ENCODE measurements at regions not wholly inside any gene's neighbourhood (a gene's known extent, or its start where the extent isn't known, plus 50 kb on each side); places are given as distances from the start of the nearest gene placed in this dataset.

DNA sequence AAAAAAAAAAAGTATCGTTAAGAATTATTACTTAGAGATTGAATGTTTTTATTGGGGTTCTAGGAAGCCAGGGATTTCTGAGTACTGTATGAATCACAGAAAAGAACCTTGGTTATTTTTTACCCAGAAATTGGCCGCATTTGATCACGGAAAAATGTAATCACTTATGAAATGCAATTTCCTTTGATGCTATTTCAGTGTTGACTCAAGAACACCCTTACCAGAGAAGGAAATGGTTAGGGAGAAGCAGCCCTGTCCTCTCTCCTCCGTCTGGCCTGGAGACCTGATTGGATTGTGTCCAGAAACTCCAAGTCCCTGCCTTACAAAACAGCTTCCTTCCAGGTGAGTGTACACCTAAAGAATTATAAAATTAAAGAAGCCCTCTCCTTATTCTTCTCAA lies 116.7 kb downstream of the MED10 start:
- no peak overlapping the region for H3K4me3 Mint-ChIP-seq
- TF ChIP-seq, protein P1, sequence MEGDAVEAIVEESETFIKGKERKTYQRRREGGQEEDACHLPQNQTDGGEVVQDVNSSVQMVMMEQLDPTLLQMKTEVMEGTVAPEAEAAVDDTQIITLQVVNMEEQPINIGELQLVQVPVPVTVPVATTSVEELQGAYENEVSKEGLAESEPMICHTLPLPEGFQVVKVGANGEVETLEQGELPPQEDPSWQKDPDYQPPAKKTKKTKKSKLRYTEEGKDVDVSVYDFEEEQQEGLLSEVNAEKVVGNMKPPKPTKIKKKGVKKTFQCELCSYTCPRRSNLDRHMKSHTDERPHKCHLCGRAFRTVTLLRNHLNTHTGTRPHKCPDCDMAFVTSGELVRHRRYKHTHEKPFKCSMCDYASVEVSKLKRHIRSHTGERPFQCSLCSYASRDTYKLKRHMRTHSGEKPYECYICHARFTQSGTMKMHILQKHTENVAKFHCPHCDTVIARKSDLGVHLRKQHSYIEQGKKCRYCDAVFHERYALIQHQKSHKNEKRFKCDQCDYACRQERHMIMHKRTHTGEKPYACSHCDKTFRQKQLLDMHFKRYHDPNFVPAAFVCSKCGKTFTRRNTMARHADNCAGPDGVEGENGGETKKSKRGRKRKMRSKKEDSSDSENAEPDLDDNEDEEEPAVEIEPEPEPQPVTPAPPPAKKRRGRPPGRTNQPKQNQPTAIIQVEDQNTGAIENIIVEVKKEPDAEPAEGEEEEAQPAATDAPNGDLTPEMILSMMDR (conservative IDR thresholded peaks at IDR 0.05) = no peak
- peaks cover 17% of the 10 kb centered on the region for H3K27me3 Mint-ChIP-seq (ENCODE audit: insufficient read depth)
- no peak for DNase-seq
- Histone ChIP-seq H3K4me3 (ENCODE audit: low read length) (no peak overlapping the region), H3K27me3 (ENCODE audit: control insufficient read depth, insufficient read depth, low read length, poor library complexity, severe bottlenecking) (no peaks in the 10 kb centered on the region), H3K9ac (ENCODE audit: extremely low read depth, low read length, poor library complexity, severe bottlenecking) (no peak overlapping the region), H3K4me1 (ENCODE audit: control insufficient read depth, insufficient read depth, low read length) (no peaks in the 10 kb centered on the region), H3K36me3 (ENCODE audit: control insufficient read depth, insufficient read depth, low read length) (no peaks in the 10 kb centered on the region), H3K27ac (ENCODE audit: low read depth, low read length) (no peak overlapping the region), H3K9me3 (ENCODE audit: control insufficient read depth, low read length) (no peaks in the 10 kb centered on the region)
- 91% methylated on average over 4 of the region's 4 CpGs; no CpG with 5 or more reads in 1 of the 2 experiments for WGBS, 2 experiments (ENCODE audit: insufficient coverage in 1 of 2, insufficient read length in 1 of 2)
- no peak overlapping the region for H3K27ac Mint-ChIP-seq
- no peaks in the 10 kb centered on the region for H3K36me3 Mint-ChIP-seq (ENCODE audit: low read depth)
- H3K4me1 Mint-ChIP-seq = no peaks in the 10 kb centered on the region
- no peaks in the 10 kb centered on the region for H3K9me3 Mint-ChIP-seq

DNA sequence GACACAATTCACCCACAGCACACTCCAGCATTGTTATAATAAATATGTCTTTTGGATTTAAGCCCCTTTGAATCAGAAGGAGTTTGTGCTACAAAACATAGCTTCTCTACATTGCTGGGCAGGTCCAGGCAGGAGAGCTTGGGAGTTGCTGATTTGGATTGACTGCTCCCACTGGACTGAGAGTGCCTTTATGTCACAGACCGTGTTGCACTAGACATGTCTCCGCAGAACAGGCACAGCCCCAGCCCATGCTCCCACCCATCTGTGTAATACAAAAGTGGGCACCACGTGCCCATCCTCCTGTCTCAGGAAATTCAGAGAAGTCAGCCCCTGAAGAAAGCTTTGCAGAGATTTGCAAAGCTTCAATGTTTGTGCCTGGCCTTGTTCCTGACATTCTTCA lies 117.1 kb downstream of the MED10 start:
- TF ChIP-seq, protein P1 (conservative IDR thresholded peaks at IDR 0.05) = no peak
- H3K9me3 ChIP-seq (ENCODE audit: control insufficient read depth, low read length) = no peaks in the 10 kb centered on the region
- no peak overlapping the region for H3K27ac Mint-ChIP-seq
- H3K9me3 Mint-ChIP-seq = no peaks in the 10 kb centered on the region
- no peaks in the 10 kb centered on the region for H3K4me1 Mint-ChIP-seq
- H3K27me3 ChIP-seq (ENCODE audit: control insufficient read depth, insufficient read depth, low read length, poor library complexity, severe bottlenecking) = no peaks in the 10 kb centered on the region
- no peak overlapping the region for H3K4me3 ChIP-seq (ENCODE audit: low read length)
- DNase-seq = no peak
- WGBS, 2 experiments (ENCODE audit: insufficient coverage in 1 of 2, insufficient read length in 1 of 2) = 83 to 90% methylated on average over 3 of the region's 3 CpGs
- no peaks in the 10 kb centered on the region for H3K4me1 ChIP-seq (ENCODE audit: control insufficient read depth, insufficient read depth, low read length)
- no peak overlapping the region for H3K9ac ChIP-seq (ENCODE audit: extremely low read depth, low read length, poor library complexity, severe bottlenecking)
- no peak overlapping the region for H3K27ac ChIP-seq (ENCODE audit: low read depth, low read length)
- no peaks in the 10 kb centered on the region for H3K36me3 ChIP-seq (ENCODE audit: control insufficient read depth, insufficient read depth, low read length)
- H3K36me3 Mint-ChIP-seq (ENCODE audit: low read depth) = no peaks in the 10 kb centered on the region
- no peak overlapping the region for H3K4me3 Mint-ChIP-seq
- peaks cover 17% of the 10 kb centered on the region for H3K27me3 Mint-ChIP-seq (ENCODE audit: insufficient read depth)

DNA sequence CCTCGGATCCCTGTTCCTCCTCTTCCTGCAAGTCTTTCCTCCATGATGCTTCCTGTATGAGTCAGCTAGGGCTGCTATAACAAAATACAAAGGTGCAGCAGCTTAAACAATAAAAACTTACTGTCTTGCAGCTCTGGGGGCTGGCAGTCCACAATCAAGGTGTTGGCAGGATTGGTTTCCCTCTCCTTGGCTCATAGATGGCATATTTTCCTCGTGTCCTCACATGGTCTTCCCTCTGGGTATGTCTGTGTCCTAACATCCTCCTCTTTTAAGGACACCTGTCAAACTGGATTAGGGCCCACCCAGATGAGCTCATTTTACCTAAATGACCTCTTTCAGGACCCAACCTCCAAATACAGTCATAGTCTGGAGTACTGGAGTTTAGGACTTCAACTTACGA lies 117.5 kb downstream of the MED10 start:
- Histone ChIP-seq H3K9ac (ENCODE audit: extremely low read depth, low read length, poor library complexity, severe bottlenecking) (no peak overlapping the region), H3K36me3 (ENCODE audit: control insufficient read depth, insufficient read depth, low read length) (no peaks in the 10 kb centered on the region), H3K4me3 (ENCODE audit: low read length) (no peak overlapping the region), H3K9me3 (ENCODE audit: control insufficient read depth, low read length) (no peaks in the 10 kb centered on the region), H3K27ac (ENCODE audit: low read depth, low read length) (no peak overlapping the region), H3K27me3 (ENCODE audit: control insufficient read depth, insufficient read depth, low read length, poor library complexity, severe bottlenecking) (no peaks in the 10 kb centered on the region), H3K4me1 (ENCODE audit: control insufficient read depth, insufficient read depth, low read length) (no peaks in the 10 kb centered on the region)
- TF ChIP-seq, protein P1 (conservative IDR thresholded peaks at IDR 0.05) = no peak
- WGBS, 2 experiments (ENCODE audit: insufficient coverage in 1 of 2, insufficient read length in 1 of 2) = 42 to 46% methylated on average over 2 of the region's 3 CpGs
- no peaks in the 10 kb centered on the region for H3K9me3 Mint-ChIP-seq
- H3K27me3 Mint-ChIP-seq (ENCODE audit: insufficient read depth) = peaks cover 18% of the 10 kb centered on the region
- H3K4me1 Mint-ChIP-seq = no peaks in the 10 kb centered on the region
- H3K36me3 Mint-ChIP-seq (ENCODE audit: low read depth) = no peaks in the 10 kb centered on the region
- no peak overlapping the region for H3K27ac Mint-ChIP-seq
- H3K4me3 Mint-ChIP-seq = no peak overlapping the region
- DNase-seq = no peak
